Activated B cell treated with CpG ODN at 0.5 μM for 24 hours (primary cell): ENCODE measurements at regions not wholly inside any gene's neighbourhood (a gene's known extent, or its start where the extent isn't known, plus 50 kb on each side); places are given as distances from the start of the nearest gene placed in this dataset.

Experiments used
- ATAC-seq: fragments of 200-7000 bp; cut with Tn5 transposase; one replicate; pipeline ENCODE4 v1.10.0; 2021; ENCODE audit warnings: low read depth, mild to moderate bottlenecking, moderate library complexity
- CTCF ChIA-PET: fragments of 350-600 bp; sonication (Branson Sonifier 250); formaldehyde crosslinking; loops from one replicate; lab custom pipeline; 2021; ENCODE audit warnings: antibody characterized with exemption; lab: Charles Lee
- POLR2A ChIA-PET: fragments of 350-600 bp; sonication (Branson Sonifier 250); formaldehyde crosslinking; loops from one replicate; lab custom pipeline; 2021; ENCODE audit warnings: antibody characterized with exemption; lab: Charles Lee
- DNase-seq: peaks from one replicate; pipeline ENCODE4 v3.0.0; 2022
- H3K27ac Mint-ChIP-seq: one replicate; pipeline ENCODE4 v1.8.0; 2020; ENCODE audit warnings: mixed read lengths
- H3K27me3 Mint-ChIP-seq: one replicate; pipeline ENCODE4 v1.8.0; 2021; ENCODE audit warnings: mixed read lengths
- H3K36me3 Mint-ChIP-seq: one replicate; pipeline ENCODE4 v1.8.0; 2021; ENCODE audit warnings: low read depth, mixed read lengths
- H3K4me1 Mint-ChIP-seq: one replicate; pipeline ENCODE4 v1.8.0; 2021; ENCODE audit warnings: mixed read lengths
- H3K4me3 Mint-ChIP-seq: one replicate; pipeline ENCODE4 v1.8.0; 2020; ENCODE audit warnings: mild to moderate bottlenecking, mixed read lengths
- H3K9me3 Mint-ChIP-seq: one replicate; pipeline ENCODE4 v1.8.0; 2020; ENCODE audit warnings: mixed read lengths
- intact Hi-C: fragments of 100-400 bp; cut with micrococcal nuclease; formaldehyde crosslinking; loops from one replicate; pipeline ENCODE4 v1.15.1; 2024
- TF ChIP-seq, protein P1 (sequence below): fragments of 200-600 bp; IDR thresholded peaks from one replicate; pipeline ENCODE4 v1.8.0; 2022; ENCODE audit warnings: antibody characterized with exemption, mild to moderate bottlenecking

DNA sequence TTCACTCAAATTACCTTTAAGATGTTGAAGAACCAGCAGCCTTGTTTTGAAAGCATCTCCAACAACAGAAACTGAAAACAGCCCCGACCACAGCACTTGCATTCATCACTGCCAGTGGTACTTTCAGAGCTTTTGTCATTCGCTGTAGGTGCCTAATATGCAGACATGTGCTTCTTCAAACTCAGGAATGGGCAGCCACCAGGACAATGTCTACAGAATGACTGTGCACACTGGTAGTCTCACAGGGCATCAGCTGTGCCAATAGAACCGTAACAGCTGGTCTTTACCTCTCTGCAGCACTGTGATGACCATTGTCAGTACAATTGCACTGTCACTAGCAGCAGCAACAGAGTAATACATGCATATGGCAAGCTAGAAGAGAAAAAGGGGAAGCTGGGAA is 1149.7 kb downstream of the STPG2 start:
- no peaks in the 10 kb centered on the region for H3K4me1 Mint-ChIP-seq
- H3K9me3 Mint-ChIP-seq = peaks cover 2% of the 10 kb centered on the region
- no peak overlapping the region for H3K27ac Mint-ChIP-seq
- H3K27me3 Mint-ChIP-seq = no peaks in the 10 kb centered on the region
- no peak overlapping the region for H3K4me3 Mint-ChIP-seq
- H3K36me3 Mint-ChIP-seq = no peaks in the 10 kb centered on the region
- intact Hi-C loops = no loop called here
- ATAC-seq (no peak), DNase-seq (no peak)
- TF ChIP-seq, protein P1, sequence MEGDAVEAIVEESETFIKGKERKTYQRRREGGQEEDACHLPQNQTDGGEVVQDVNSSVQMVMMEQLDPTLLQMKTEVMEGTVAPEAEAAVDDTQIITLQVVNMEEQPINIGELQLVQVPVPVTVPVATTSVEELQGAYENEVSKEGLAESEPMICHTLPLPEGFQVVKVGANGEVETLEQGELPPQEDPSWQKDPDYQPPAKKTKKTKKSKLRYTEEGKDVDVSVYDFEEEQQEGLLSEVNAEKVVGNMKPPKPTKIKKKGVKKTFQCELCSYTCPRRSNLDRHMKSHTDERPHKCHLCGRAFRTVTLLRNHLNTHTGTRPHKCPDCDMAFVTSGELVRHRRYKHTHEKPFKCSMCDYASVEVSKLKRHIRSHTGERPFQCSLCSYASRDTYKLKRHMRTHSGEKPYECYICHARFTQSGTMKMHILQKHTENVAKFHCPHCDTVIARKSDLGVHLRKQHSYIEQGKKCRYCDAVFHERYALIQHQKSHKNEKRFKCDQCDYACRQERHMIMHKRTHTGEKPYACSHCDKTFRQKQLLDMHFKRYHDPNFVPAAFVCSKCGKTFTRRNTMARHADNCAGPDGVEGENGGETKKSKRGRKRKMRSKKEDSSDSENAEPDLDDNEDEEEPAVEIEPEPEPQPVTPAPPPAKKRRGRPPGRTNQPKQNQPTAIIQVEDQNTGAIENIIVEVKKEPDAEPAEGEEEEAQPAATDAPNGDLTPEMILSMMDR = no peak
- POLR2A ChIA-PET = no interaction called here
- CTCF ChIA-PET = no interaction called here

DNA sequence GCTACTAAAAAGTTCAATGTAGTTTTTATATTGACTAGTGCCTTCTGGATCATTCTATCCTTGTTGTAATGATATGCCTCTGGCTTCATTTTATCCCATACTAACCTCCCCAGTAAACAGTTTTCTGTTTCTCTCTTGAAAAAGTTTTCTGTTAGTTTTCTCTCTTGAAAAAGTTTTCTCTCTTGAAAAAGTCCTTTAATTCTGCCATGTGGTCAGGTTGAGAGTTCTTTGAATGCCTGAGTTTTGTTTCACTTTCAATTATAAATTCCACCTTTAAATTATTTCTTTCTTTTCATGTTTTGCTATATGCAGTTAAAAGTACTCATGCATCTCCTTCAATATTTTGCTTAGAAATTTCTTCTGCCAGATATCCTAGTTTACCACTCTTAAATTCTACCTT is 1139.6 kb downstream of the STPG2 start:
- Mint-ChIP-seq H3K36me3 (no peaks in the 10 kb centered on the region), H3K4me3 (no peak overlapping the region), H3K4me1 (no peaks in the 10 kb centered on the region), H3K27ac (no peak overlapping the region), H3K9me3 (peaks cover 2% of the 10 kb centered on the region), H3K27me3 (no peaks in the 10 kb centered on the region)
- TF ChIP-seq, protein P1 = no peak
- ATAC-seq = no peak
- DNase-seq = no peak
- CTCF ChIA-PET = no interaction called here
- POLR2A ChIA-PET = no interaction called here
- intact Hi-C loops = no loop called here

DNA sequence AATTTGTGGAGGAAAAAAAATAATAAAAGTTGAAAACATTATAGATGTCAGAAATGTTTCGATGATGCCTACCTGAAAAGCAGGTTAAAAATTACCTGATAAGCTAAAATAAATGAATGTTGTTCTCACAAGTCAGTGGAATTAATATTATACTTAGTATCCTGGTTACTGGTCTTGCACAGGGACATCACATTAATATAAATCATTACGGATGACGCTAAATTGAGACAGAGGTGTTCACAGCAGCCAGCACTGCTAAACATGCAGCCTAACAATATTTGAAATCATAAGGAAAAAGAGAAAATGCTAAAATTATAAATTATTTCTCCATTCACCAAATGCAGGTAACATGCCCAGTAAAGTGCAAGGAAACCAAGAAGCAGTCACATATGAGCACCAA is 1130.0 kb downstream of the STPG2 start:
- POLR2A ChIA-PET = no interaction called here
- no peak overlapping the region for H3K27ac Mint-ChIP-seq
- ATAC-seq = no peak
- H3K27me3 Mint-ChIP-seq = no peaks in the 10 kb centered on the region
- intact Hi-C loops = no loop called here
- no peaks in the 10 kb centered on the region for H3K36me3 Mint-ChIP-seq
- CTCF ChIA-PET = no interaction called here
- peaks cover 3% of the 10 kb centered on the region for H3K9me3 Mint-ChIP-seq
- no peak overlapping the region for H3K4me3 Mint-ChIP-seq
- DNase-seq = no peak
- TF ChIP-seq, protein P1 = no peak
- no peaks in the 10 kb centered on the region for H3K4me1 Mint-ChIP-seq

DNA sequence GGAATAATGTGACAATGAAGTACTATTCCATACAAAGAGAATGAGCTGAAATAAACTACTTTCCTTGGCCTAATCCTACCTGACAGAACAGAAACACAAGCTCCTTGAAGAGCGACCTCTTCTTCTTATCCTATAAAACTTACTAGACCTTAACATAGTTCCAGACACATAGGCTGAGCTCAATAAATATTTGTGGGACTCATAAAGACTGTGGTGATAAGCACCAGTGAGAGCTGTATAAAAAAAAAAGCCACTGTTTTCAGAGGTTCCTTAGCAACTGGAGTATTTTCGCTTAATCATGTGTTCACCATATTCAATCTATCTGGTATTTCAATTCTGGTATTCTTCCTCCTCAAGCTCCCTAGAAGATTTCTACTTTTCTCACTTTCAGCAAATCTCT is 1129.6 kb downstream of the STPG2 start:
- no peak overlapping the region for H3K27ac Mint-ChIP-seq
- no peak overlapping the region for H3K4me3 Mint-ChIP-seq
- H3K4me1 Mint-ChIP-seq = no peaks in the 10 kb centered on the region
- ChIA-PET POLR2A (no interaction called here), CTCF (no interaction called here)
- TF ChIP-seq, protein P1 = no peak
- H3K36me3 Mint-ChIP-seq = no peaks in the 10 kb centered on the region
- DNase-seq = no peak
- H3K27me3 Mint-ChIP-seq = no peaks in the 10 kb centered on the region
- ATAC-seq = no peak
- H3K9me3 Mint-ChIP-seq = peaks cover 3% of the 10 kb centered on the region
- intact Hi-C loops = no loop called here

DNA sequence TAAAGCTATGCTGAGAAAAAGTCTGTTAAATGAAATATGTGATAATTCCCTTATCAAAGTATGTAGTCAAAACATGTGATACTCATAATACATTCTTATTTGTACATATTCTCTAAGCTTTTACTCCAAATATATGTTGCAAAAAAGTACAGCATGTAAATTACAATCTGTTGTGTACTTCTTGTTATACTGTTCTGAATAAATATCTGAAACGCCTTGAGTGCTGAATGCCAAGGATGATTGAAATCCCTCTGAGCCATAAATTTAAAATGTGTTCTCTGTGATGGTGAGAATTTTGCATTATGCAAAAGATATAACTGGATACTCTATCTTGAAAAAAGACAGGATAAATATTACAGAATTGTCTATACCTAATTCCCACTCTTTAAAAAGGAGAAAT is 1128.0 kb downstream of the STPG2 start:
- no peaks in the 10 kb centered on the region for H3K27me3 Mint-ChIP-seq
- H3K36me3 Mint-ChIP-seq = no peaks in the 10 kb centered on the region
- no peak for DNase-seq
- CTCF ChIA-PET = no interaction called here
- no peak overlapping the region for H3K4me3 Mint-ChIP-seq
- no peaks in the 10 kb centered on the region for H3K9me3 Mint-ChIP-seq
- ATAC-seq = no peak
- H3K4me1 Mint-ChIP-seq = no peaks in the 10 kb centered on the region
- no peak overlapping the region for H3K27ac Mint-ChIP-seq
- POLR2A ChIA-PET = no interaction called here
- intact Hi-C loops = no loop called here
- TF ChIP-seq, protein P1 = no peak
